ENCODE measurements at regions not wholly inside any gene's neighbourhood (a gene's known extent, or its start where the extent isn't known, plus 50 kb on each side); places are given as distances from the start of the nearest gene placed in this dataset.

- Histone ChIP-seq H3K9me3 (replicated peaks; ENCODE audit: control insufficient read depth, insufficient read depth, low read length) (no peaks in the 10 kb centered on the region), H3K9me1 (replicated peaks; ENCODE audit: control insufficient read depth, extremely low read depth, insufficient read depth, low read length) (no peaks in the 10 kb centered on the region), H3K9ac (replicated peaks; ENCODE audit: extremely low read depth, insufficient read depth, low read length) (no peak overlapping the region), H4K20me1 (replicated peaks; ENCODE audit: control insufficient read depth, extremely low read depth, insufficient read depth, low read length) (no peaks in the 10 kb centered on the region), H3K79me2 (ENCODE audit: control insufficient read depth, insufficient read depth, low read length) (no peaks in the 10 kb centered on the region), H3K4me2 (ENCODE audit: insufficient read depth, low read length) (no peak overlapping the region), H3K27ac (ENCODE audit: insufficient read depth, low read depth, low read length) (no peak overlapping the region), H3K36me3 (ENCODE audit: control insufficient read depth in 2 of 2, extremely low read depth in 1 of 2, insufficient read depth in 2 of 2, low read length in 2 of 2) (no peaks in the 10 kb centered on the region), H3K27me3 (ENCODE audit: control insufficient read depth in 2 of 2, insufficient read depth in 2 of 2, low read length in 2 of 2) (peaks cover 0 to 4% of the 10 kb centered on the region in 2 experiments), H3K4me3 (replicated peaks in 1 of 3; ENCODE audit: insufficient read depth in 1 of 3, low read depth in 1 of 3, low read length in 3 of 3) (no peak overlapping the region), H2AFZ (ENCODE audit: low read depth, low read length) (no peak overlapping the region), H3K4me1 (ENCODE audit: control insufficient read depth, extremely low read depth, insufficient read depth, low read length) (no peaks in the 10 kb centered on the region)
- POLR2A ChIA-PET = no interaction called here
- intact Hi-C loops (cut with micrococcal nuclease) (no loop called here), dilution Hi-C loops (cut with MboI; ENCODE audit: extremely low pct_ligation_motif_present, low sequenced_read_pairs) (no loop called here)
- BruUV-seq (replicated peaks) = no TSS peak
- no peak for DNase-seq (ENCODE audit: low read depth, low spot score)
- TF ChIP-seq MYC (IDR thresholded peaks at IDR 0.05; ENCODE audit: low read depth, low read length) = no peak
- no peak for TF ChIP-seq POLR2AphosphoS5 (IDR thresholded peaks at IDR 0.05; ENCODE audit: insufficient read depth, low read depth, low read length)
- TF ChIP-seq JUN (IDR thresholded peaks at IDR 0.05; ENCODE audit: borderline replicate concordance, insufficient read depth, insufficient read length, low read depth) = no peak
- TF ChIP-seq FOS (IDR thresholded peaks at IDR 0.05; ENCODE audit: borderline replicate concordance, insufficient read depth, low read length) = no peak
- TF ChIP-seq CTCF (IDR thresholded peaks at IDR 0.05; ENCODE audit: extremely low read depth in 1 of 2, insufficient read depth in 1 of 2, low read depth in 1 of 2, low read length in 2 of 2) = no peak
- TF ChIP-seq GATA2 (IDR thresholded peaks at IDR 0.05; ENCODE audit: insufficient read depth, insufficient read length, low read depth, low read length) = no peak
- no peak for TF ChIP-seq MAX (IDR thresholded peaks at IDR 0.05; ENCODE audit: insufficient read depth, insufficient read length)
- no peak for TF ChIP-seq EZH2 (IDR thresholded peaks at IDR 0.05; ENCODE audit: borderline replicate concordance, low read depth, low read length, severe bottlenecking)
- no peak for TF ChIP-seq POLR2A (IDR thresholded peaks at IDR 0.05; ENCODE audit: low read depth, low read length)
- FAIRE-seq = no peak
- CTCF ChIA-PET = no interaction called here
Measured at GRCh38 chr1:11590395-11590794, 63.8 kb downstream of the FBXO2 start.

Data from endothelial cell of umbilical vein (primary cell).